H1 (cell line): ENCODE measurements at regions not wholly inside any gene's neighbourhood (a gene's known extent, or its start where the extent isn't known, plus 50 kb on each side); places are given as distances from the start of the nearest gene placed in this dataset.

Experiments used
- CEBPB ChIP-seq: IDR thresholded peaks from 2 replicates; pipeline ENCODE4 v1.6.1; 2012; ENCODE audit warnings: low read depth, low read length
- FOSL1 ChIP-seq: IDR thresholded peaks from 2 replicates; pipeline ENCODE4 v1.6.1; 2011; ENCODE audit warnings: mild to moderate bottlenecking, low read depth, low read length, moderate library complexity; ENCODE audit not compliant: insufficient read depth
- HDAC2 ChIP-seq, 2 experiments: fragments of 300-600 bp in 1 of 2; sonication (generic) in 1 of 2; IDR thresholded peaks; 2 replicates each; pipeline ENCODE4 v1.6.1; 2011 to 2012; ENCODE audit warnings: low read depth in 2 of 2, low read length in 2 of 2, mild to moderate bottlenecking in 2 of 2, moderate library complexity in 2 of 2, borderline replicate concordance in 1 of 2, inconsistent platforms in 1 of 2
- POU5F1 ChIP-seq: IDR thresholded peaks from 2 replicates; pipeline ENCODE4 v1.6.1; 2011; ENCODE audit warnings: low read depth, mild to moderate bottlenecking, low read length, moderate library complexity
- RAD21 ChIP-seq, 2 experiments: IDR thresholded peaks in 1 of 2; conservative IDR thresholded peaks in 1 of 2; 2 replicates each; pipeline ENCODE4 v1.6.1; 2011; ENCODE audit warnings: low read depth in 2 of 2, low read length in 2 of 2, improper control_type of control experiment in 1 of 2, inconsistent platforms in 1 of 2, mild to moderate bottlenecking in 1 of 2, moderate library complexity in 1 of 2
- SAP30 ChIP-seq: fragments of 300-600 bp; sonication (generic); IDR thresholded peaks from 2 replicates; pipeline ENCODE4 v1.7.1; 2012; ENCODE audit warnings: low read length, moderate library complexity, mild to moderate bottlenecking, inconsistent platforms; ENCODE audit not compliant: insufficient read depth, insufficient replicate concordance
- SP4 ChIP-seq: IDR thresholded peaks from 2 replicates; pipeline ENCODE4 v1.6.1; 2012; ENCODE audit warnings: low read length, inconsistent platforms

- TF ChIP-seq SP4 (no peak), CEBPB (no peak), SAP30 (no peak), HDAC2 (IDR thresholded peaks at IDR 0.05; ENCODE audit: borderline replicate concordance in 1 of 2, low read depth in 2 of 2, low read length in 2 of 2) (no peak), POU5F1 (no peak), FOSL1 (no peak), RAD21 (IDR thresholded peaks at IDR 0.05 in 1 of 2, conservative IDR thresholded peaks at IDR 0.05 in 1 of 2; ENCODE audit: low read depth in 2 of 2, low read length in 2 of 2) (no peak)
Observed at GRCh38 chr13:108084840-108085239, 130.5 kb downstream of the LIG4 start (continued).
